Kidney tubule cell (primary cell): ENCODE measurements at regions not wholly inside any gene's neighbourhood (a gene's known extent, or its start where the extent isn't known, plus 50 kb on each side); places are given as distances from the start of the nearest gene placed in this dataset.
"Not testable (repeated sequence)": the region's sequence is repeated elsewhere in the genome, so short reads cannot be mapped to it uniquely, and the experiment has no call there.

Source experiments
- DNase-seq: peaks from one replicate; pipeline ENCODE4 v3.0.0-alpha.2; 2018; ENCODE audit warnings: low spot score

DNA sequence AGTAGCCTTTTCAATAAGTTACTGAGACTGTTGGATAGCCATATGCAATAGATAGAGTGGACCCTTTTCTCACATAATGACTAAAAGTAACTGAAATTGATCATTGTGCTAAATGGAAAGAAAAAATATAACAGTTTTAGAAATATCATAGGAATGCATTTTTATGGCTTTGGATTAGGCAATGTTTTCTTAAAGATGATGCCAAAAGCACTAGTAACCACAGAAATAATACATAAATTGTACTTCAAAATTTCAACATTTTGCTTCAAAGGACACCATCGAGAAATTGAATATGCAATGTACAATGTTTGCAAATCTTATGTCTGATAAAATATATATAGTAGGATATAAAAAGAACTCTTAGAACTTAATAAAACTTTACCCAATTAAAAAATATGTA lies 1267.5 kb upstream of the CDH9 start:
- no peak for DNase-seq

DNA sequence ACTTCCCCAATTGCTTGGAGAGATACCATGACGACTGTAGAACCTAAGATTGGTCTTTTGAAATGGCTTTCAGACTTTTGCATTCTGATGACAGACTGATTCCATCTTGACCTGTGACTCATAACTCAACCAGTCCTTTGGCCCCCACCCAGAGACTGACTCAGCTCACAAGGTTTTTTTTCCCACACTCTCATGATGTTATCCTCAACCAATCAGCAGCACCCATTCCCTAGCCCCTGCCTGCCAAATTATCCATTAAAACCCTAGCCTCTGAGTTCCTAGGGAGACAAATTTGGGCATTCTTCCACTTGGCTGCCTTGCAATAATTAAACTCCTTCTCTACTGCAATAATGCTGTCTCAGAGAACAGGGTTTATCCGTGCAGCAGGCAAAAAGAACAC lies 1263.3 kb upstream of the CDH9 start:
- DNase-seq = peak; percentile 81

DNA sequence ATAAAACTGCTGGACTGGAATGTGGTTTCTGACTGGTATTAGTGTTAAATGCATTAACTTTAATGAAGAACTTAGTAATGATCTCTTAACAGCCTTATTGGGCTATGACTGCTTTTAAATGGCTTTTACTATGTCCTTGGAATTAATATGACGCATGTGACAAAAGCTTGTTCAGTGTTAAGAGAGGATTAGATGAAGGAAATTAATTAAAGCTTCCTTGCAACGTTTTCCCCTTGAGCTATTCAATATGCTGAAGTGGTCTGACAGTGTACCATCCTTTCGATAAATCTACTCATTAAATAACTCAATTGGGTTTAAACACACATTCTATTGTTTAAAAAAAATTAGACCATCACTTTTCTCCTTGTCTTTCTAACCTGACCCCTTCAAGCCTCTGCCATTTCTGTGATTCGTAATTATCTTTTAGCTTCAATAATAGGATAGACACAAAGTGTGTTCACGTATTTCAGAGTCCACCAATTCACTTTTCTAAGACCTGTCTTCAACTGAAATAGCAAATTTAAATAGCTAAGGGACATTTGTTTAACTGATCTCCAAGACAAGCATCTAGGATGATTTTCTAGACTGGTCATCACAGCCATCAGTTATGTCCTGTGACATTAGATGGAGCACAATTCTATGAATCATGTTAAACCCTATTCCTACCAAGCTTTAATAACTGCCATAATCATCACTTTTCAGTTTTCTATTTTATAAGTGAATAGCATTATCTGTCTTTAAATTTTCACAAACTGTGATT lies 1258.0 kb upstream of the CDH9 start:
- no peak for DNase-seq

DNA sequence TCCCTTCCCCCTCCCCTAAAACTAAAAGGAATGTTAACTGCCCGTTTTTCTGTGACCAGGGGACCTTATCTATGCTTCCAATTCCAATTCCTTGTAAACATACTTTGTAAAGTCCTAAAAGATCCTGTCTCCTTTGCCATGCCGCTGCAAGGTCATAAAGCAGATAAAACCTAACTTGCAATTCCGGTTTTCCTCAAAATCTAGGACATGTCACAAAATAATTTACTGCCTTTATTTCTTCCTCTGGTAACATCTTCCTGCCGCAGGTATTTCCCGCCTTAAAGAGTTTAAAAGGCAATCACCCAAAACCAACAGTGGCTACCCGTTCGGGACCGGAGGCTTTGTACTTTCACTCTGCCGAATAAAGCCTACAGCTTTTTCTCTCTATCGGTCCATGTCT lies 1248.6 kb upstream of the CDH9 start:
- not testable (repeated sequence) for DNase-seq

DNA sequence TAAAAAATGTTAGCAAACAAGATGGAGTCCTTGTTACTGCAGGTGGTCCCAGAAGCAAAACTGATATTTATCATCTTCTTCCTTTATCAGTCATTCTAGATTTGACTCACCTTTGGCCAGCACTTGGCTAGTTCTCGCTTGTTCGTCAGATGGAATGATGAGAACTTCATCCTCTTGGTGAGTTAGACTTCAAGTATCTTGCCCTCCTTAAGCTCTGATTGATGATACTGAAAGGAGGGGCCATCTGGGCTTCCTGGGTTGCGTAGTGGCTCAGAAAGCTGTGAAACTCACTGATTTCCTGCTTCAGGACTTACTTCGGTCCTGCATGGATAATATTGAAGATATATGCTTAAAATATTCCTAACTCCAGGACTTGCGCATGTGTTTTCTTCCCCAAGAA lies 1248.2 kb upstream of the CDH9 start:
- no peak for DNase-seq

DNA sequence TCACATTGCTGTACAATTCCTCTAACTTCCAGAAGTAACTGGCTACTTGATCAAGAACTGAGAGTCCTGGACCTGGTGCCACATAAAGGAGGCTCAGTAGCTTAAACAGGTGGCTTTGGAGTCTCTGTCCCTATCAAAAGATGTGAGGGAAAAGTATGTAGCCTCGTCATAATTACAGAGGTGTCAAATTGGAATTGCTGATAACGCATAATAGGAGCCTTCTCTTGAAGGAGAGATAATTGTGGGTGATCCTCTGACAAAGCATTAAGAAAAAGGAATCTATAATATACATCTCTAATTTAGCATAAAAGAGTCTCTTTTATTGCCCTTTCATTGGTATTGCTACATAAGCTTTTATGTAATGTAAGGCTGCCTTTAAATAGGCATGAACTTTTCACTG lies 1246.4 kb upstream of the CDH9 start:
- no peak for DNase-seq

DNA sequence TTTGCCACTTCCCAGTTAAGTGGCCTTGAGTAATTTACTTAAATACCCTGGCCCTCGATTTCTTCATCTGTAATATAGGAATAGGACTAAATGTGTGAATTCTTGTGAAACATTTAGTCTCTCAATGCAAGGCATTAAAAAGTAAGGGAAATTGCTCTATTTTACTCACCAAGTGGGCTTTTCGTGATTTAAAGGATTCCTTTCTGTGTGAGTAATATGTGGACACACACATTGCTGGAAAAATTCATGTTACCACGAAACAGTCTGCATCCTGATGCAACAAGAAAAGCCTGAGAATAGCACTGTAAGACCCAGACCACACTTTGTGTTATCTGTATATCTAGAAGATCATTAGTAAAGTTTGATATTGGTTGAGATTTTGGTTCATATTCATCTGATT lies 1243.0 kb upstream of the CDH9 start:
- no peak for DNase-seq

DNA sequence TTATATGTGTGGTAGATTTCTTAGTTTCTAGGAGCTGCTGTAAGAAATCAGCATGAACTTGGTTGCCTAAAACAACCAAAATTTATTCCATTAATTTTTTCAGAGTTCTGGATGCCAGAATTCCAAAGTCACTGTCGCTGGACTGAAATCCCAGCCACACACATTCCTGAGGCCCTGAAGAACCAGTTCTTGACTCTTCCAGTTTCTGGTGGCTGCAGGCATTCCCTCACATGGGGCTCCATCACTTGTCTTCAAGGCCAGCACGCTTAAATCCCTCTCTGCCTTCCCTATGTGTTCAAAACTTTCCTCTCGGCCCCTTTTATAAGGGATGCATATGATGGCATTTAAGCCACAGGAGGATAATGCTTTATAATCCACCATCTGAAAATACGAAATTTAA lies 1237.5 kb upstream of the CDH9 start:
- DNase-seq = no peak

DNA sequence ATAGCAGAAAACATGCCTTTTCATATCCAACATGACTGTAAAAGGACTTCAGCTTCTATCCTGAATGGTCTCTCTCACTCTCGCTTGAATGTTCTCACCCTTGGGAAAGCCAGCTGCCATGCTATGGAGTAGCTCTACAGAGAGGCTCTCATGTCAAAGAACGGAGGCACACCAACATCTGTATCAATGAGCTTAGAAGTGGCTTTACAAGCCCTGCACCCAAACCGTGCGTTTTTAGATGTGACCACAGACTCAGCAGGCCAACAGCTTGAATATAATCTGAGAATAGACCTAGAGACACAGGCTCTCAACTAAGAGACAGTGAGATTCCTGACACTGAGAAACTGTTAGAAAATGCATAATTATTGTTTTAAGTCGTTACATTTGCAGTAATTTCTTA lies 1231.6 kb upstream of the CDH9 start:
- no peak for DNase-seq

DNA sequence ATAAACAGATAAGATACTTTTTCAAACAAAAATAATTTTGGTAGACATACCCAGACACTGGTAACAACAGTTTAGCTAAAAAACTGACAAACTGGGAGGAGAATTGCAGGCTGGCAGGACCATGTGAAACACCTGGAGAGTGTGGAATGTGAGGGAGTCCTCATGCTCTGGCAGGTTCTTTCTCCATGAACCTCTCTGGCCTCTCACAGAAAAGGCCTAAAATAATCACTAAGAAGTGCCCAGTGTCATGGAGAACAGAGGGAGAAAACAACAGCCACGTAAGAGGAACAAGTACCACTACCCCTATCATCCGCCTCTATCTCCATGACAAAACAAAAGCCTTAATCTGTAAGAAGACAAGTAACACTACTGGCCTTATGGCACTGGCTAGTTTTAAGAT lies 1227.5 kb upstream of the CDH9 start:
- no peak for DNase-seq

DNA sequence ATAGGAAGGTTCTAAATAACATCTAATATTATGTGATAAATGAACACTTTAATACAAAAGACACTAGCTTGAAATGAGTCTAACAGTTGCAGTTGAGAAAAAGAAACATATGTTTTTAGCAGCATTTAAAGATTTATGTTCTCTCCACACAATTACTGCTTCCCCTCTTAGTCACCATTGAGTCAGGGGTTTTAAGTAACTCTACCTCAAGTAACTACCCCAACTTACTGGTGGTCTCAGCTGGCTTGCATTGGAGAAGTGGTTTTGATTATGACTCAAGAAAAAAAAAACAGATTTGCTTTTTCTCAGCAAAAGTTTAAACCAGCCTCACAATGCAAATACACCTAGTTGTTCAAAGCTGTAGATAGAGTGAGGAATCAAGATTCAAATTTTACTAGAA lies 1216.5 kb upstream of the CDH9 start:
- DNase-seq = no peak

DNA sequence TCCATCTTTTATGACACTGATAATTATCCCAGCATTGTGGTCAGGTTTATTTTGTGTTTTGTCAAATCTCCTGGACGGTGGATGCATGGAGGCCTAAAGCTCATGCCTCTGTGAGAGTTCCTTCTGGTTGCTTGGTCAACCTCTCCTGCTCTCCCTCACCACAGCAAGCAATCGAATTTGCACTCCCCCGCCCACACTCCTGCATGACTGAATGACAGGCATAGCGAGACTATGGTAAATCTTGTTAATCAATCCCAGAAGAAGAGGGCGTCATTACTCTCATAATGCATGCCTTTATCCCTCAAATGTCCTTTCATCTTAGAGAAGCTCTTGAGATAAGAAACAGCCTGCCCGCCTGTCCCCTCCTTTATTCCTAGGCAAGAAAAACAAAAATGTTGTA lies 1215.0 kb upstream of the CDH9 start:
- DNase-seq = no peak

DNA sequence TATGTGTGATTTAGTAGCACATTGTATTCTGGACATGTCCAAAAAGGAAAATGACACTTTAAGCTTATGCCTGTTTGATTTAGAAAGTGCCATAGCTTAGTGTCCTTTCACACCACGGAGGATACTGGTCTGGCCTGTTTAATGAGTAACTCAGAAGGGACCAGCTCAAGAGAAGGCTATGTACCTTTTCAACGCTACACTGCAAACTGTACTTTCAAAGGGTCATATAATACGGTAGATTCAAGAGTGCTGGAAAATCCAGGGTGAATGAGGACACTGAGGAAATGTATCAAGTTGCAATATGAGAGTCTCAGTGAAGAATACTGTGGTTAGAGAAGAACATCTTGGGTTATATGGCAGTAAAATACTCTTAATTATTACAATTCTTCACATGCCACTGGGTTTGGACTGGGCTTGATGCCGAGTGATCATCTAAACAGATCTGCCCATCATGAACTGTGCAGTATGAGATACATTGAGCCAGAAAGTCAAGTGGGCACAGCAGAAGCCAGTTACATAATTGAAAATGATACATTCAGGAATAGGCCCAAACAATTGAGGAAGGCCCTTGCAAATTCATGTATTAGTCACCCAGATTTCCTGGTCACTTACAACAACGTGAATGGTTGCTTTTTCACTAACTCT lies 1211.5 kb upstream of the CDH9 start:
- peak; percentile 37 for DNase-seq

DNA sequence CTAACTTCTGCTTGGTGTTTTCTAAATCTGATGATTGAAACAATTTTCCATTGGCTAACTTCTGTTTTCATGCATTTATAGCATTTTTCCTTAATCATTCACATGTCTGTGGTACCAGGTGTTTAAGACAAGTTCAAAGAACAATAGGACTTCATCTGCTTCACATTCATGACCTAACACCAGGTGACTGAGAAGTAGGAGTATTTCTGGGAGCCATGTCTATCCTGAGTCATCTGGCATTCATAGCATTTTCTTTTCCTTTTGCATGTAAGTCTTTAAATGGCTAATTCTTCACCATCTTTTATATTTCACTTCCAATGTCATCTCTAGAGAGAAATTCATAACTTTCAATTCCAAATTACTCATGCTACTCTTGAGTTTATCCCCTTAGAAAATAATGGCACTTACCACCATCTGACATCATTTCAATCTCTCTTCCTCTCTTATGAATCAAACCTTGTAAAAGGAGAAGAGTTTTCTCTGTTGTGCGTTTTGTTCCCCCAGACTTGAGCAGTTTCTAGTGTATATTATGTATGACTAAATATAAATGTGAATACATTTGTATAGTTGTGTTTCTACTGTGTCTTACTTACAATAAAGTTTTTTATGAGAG lies 1196.1 kb upstream of the CDH9 start:
- DNase-seq = peak; percentile 18

DNA sequence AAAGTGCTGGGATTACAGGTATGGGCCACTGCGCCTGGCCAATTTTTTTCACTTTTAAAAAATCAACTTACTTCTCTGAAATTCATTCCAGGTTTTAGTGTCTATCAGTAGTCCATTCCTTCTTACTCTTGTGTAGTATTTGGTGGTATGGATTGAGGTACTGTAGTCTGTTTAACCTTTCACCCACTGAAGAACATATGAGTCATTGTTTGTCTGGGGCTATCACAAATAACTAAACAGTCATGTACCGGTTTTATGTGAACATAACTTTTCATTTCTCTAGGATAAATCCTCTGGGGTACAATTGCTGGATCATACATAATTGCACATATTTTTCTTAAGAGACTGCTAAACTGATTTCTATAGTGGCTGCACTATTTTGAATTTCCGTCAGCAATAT lies 1188.0 kb upstream of the CDH9 start:
- no peak for DNase-seq

DNA sequence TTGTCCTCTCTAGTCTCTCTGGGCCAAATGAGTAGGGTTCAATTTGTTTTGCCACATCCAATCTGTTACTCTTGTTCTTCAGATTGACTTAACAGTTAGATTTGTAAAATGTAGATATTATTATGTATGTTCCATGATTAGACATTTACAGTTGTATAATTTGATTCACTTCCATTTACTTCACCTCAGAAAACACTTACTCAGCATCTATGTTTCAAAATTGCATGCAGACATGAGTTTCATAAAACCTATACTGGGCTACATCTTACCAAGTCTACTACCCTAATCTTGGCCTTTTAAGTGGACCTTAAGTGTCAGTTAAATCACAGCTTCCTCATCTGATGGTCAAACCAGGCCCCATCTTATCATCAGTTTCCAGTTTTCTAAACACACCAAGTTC lies 1181.2 kb upstream of the CDH9 start:
- DNase-seq = no peak

DNA sequence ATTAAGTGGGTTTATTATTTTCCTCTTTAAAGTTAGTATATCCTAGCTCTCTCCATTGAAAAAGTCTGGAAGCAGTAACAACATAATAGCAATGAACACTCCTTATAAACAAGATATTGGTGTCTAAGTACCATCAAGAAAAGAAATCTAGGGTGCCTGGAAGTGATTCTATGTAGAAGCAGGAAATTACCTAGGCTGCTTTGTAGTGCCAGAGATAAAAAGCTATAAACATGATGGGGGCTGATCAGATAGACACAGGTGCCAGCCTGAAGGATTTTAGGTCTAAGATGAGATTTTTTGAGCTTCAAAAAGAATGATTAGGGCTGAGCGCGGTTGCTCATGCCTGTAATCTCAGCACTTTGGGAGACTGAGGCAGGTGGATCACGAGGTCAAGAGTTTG lies 1179.3 kb upstream of the CDH9 start:
- no peak for DNase-seq

DNA sequence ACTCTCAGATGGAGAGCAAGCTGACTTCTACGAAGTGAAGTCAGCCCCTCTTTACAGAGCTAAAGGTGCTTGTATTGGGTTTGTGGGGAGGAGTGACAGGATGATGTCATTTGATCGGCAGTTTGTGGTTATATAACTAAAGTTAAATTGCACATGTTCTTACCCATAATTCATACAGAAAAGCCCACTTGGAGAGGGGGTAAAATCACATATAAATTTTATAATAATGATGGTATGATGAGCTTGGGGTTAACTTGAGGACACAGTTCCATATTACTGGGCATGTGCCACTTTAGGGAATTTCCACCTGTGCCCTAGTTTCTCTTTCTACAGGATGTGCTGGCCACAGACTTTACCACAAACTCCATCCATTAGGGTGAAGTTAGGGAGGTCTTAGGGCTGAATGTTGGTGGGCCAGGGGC lies 1178.6 kb upstream of the CDH9 start:
- peak; percentile 15 for DNase-seq

DNA sequence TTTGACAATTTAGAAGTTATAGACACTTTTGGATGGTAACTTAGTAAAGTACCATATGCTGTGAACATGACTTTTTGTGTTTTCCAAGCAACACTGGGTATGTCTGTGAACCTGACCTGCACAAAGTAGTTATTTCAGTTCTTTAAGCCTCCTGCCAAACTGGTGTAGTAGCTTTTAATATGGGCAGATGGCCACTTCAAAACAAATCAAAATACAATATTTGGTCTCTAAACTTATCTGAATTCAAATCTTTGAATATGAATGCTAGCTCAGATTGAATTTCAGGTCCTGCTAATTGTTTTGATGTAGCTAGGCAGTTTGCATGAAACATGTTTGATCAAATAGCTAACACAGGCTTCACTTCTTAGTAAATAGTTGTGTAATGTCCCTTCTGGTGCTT lies 1176.7 kb upstream of the CDH9 start:
- DNase-seq = no peak

DNA sequence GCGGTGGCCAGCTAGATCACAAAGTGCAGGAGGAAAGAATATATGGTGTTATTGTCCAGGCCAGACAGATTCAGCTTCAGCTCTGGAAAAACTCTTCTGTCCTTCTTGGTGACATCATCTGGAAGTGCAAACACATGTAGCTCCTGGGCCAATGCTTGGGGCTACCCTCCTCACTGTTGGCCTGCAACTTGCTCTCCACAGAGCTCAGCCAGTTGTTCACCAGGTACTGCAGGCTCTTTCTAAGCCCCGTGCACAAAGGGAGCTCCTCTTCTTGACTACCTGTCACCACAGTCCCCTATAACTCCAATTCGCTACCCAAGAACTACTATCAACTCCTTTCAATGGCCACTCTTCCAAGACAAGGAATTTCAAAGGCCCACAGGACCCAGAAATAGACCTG lies 1175.9 kb upstream of the CDH9 start:
- no peak for DNase-seq

DNA sequence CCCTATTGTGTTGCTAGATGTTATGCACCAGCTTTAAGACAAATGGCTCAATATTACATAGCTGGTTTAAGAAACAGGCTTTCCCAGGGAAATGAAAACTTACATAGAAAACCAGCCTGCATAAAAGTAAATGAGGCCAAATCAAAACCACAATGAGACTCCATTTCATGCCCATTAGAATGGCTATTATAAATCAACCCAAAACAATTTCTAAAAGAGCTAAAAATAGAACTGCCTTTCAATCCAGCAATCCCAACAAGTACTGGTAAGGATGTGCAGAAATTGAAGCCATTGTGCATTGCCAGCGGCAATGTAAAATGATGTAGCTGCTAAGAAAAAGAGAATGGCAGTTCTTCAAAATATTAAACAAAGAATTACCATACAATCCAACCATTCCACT lies 1170.0 kb upstream of the CDH9 start:
- DNase-seq = no peak

DNA sequence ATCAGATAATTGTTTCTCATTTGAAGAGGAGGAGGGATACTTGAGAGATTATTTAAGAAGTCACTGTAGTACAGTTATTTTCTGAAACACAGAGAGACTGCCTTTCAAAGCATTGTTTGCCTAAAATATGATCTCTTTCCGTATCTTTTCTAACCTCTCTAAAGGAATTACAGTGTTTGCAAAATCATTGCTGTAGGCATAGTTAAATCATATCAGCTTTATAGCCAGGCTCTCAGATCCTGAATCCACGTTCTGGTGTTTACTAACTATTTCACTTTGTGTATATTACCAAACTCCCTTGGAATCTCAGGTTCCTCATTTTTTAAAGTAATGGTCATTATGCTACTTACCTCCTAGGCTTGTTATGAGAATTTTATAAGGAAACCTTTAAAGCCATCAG lies 1151.6 kb upstream of the CDH9 start:
- no peak for DNase-seq

DNA sequence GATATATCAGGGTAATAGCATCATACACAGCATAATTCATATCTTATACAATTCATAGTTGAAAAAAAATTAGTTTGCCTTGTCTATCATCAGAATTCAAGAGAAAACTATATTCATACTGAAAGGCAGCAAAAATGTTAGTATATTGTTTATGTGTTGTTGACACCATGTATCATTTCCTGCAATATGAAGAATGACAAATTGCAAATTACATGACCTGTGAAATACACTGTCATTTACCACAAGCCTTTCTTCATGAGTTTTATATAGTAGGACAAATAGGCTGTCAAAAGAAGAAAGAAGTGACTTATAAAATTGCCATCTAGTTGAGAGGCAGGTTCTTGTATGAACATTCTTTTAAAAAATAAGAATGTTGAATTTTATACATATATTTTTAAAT lies 1136.3 kb upstream of the CDH9 start:
- no peak for DNase-seq

DNA sequence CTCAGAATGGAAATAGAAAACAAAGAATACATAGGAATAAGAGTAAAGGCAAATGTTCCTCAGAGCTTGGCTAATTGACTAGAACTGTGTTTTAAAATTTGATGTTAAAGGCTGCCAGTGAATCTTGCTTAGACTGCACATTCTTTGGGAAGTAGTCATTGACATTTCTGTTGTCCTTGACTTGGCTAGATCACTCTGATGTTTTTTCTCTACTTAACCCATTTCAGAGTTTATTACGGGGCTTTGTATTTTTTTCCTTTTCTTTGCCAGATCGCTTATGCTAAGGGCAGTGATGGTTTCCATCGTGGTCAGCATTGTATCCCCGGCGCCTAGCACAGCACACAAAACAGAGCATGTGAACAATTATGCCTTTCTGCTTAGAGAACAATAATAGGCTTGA lies 1126.7 kb upstream of the CDH9 start:
- peak; percentile 21 for DNase-seq
